Prostate gland (tissue), 2 donors: ENCODE measurements at regions not wholly inside any gene's neighbourhood (a gene's known extent, or its start where the extent isn't known, plus 50 kb on each side); places are given as distances from the start of the nearest gene placed in this dataset.

Source experiments
- POLR2A ChIP-seq: fragments of 450-650 bp; IDR thresholded peaks from one replicate; pipeline ENCODE4 v1.6.1; 2016; ENCODE audit warnings: antibody characterized with exemption, mild to moderate bottlenecking
- POLR2AphosphoS5 ChIP-seq: sonication (generic); formaldehyde crosslinking; IDR thresholded peaks from one replicate; pipeline ENCODE4 v1.6.1; 2017; ENCODE audit warnings: antibody characterized with exemption
- TF ChIP-seq, protein P1 (sequence below), 4 experiments: fragments of 200-600 bp in 2 of 4; fragments of 450-650 bp in 2 of 4; sonication (generic) in 2 of 4; IDR thresholded peaks; 1 replicate in 3 of 4; 2 replicates in 1 of 4; pipeline ENCODE4 v1.5.1; 2016 to 2019; ENCODE audit warnings: antibody characterized with exemption in 4 of 4, mild to moderate bottlenecking in 2 of 4, moderate library complexity in 2 of 4

DNA sequence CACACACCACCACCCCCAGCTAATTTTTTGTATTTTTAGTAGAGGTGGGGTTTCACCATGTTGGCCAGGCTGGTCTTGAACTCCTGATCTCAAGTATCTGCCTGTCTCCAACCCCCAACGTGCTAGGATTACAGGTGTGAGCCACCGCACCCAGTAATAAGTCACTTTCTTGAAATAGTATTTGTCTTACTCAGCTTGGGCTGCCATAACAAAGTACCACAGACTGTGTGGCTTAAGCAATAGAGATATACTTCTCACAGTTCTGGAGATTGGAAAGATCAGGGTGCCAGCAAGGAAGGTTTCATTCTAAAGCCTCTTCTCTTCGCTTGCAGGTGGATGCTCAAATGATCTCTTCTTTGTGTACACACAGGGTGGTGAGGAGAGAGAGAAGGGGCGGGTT, 99.8 kb downstream of the ARRDC3 start:
- TF ChIP-seq POLR2A (no peak), POLR2AphosphoS5 (no peak)
- TF ChIP-seq, protein P1, sequence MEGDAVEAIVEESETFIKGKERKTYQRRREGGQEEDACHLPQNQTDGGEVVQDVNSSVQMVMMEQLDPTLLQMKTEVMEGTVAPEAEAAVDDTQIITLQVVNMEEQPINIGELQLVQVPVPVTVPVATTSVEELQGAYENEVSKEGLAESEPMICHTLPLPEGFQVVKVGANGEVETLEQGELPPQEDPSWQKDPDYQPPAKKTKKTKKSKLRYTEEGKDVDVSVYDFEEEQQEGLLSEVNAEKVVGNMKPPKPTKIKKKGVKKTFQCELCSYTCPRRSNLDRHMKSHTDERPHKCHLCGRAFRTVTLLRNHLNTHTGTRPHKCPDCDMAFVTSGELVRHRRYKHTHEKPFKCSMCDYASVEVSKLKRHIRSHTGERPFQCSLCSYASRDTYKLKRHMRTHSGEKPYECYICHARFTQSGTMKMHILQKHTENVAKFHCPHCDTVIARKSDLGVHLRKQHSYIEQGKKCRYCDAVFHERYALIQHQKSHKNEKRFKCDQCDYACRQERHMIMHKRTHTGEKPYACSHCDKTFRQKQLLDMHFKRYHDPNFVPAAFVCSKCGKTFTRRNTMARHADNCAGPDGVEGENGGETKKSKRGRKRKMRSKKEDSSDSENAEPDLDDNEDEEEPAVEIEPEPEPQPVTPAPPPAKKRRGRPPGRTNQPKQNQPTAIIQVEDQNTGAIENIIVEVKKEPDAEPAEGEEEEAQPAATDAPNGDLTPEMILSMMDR (IDR thresholded peaks at IDR 0.05), result no peak
